Cardiac septum (tissue), 1 donor: ENCODE measurements at regions not wholly inside any gene's neighbourhood (a gene's known extent, or its start where the extent isn't known, plus 50 kb on each side); places are given as distances from the start of the nearest gene placed in this dataset.

Source experiments
- DNase-seq: peaks from one replicate; pipeline ENCODE4 v3.0.0-alpha.2; 2020; ENCODE audit warnings: low spot score
- intact Hi-C: fragments of 100-400 bp; cut with DNase I; formaldehyde crosslinking; loops from one replicate; pipeline ENCODE4 v1.14.0; 2022
- donor health status: DM: no; HTN: no; CAD: no.

DNA sequence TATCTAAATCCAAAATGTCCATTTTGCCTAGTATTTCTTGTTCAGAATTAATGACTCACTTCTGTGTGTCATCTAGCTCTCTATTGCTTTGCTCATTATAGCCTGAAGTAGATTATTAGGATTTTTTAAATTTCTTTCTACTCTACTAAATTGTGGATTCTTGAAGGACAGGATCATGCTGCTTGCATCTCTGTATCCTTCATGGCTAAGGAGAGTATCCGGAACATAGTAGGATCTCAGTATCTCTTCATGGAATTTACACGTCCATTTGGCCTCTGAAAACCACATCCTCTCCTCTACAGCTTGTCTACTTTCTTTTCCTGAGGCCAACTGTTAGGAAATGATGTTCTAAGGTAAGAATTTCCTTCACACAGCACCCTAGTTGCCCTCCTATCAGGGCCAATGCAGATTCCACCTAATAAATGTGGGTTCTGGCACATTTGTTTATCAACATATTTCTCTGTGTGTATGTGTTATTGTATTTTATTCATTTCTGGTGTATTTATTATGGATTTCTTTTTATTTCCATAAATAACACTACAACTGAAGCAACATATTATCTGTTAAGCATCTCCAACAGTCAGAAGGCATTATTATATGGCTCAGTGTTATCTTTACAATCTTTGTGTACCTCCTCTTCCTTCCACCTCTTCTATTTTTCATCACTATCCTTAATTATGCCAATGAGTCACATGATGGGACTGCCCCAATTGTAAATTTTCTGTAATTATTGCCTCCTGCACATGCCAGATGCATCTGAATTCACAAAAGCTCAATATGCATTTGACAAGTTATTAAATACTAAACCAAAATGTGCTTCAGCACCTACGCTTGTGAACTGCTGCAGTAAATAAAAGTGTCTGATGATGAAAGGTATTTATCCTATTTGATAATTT, 557.8 kb upstream of the TLE4 start:
- no peak for DNase-seq
- intact Hi-C loops, result no loop called here

DNA sequence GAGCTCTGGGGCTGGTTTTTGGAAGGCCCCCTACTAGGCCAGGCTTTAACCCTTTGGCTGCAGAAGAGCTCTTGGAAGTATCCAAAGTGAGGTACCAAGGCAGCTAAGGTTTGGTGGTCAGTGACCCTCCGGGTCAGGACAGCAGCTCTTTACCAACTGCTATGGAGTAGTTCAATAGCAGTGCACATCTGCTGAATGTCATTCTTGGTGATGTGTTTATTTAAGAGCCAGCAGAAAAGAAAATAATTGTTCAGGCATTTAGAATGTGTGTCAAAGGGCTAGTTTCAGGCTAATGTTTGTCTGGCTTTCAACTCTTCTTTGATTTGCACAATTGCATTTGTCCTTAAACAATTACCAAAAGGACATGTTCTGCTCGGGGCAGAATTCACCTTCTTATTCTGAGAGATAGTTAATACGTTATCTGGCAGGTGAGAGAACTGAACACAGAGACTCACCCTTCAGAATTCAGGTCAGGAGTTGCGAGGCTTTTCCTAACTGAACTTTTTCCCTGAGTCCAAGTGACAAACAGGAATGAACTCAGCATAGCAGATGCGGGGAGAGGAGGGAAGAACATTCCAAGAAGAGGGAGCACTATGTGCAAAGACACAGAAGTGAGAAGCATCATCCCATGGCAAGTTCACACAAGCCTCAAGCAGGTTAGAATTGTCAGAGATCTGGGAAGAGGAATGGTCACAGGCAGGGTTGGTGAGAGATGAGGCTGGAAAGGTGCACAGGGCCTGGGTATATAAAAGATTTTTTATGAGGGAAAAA, 556.7 kb upstream of the TLE4 start:
- intact Hi-C loops, result no loop called here
- no peak for DNase-seq

DNA sequence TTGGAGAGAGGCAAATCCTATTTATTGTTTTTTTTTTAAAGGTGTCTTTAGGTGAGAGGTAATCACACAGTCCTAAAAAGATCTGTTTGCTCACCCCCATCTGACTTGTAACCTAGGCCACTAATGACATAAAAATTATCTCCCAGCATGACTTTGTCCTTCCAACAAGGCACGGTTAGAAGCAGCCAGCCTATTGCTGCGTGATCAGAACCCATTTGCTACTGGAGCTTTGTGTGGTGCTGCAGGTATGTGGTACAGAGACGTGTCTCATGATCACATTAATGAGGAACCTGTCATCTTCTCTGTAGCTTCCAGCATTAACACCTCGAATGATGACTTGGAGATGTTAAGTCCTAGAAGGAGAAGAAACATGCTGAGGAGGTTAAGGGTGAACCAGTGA, 555.8 kb upstream of the TLE4 start:
- intact Hi-C loops, result no loop called here
- DNase-seq, result no peak

DNA sequence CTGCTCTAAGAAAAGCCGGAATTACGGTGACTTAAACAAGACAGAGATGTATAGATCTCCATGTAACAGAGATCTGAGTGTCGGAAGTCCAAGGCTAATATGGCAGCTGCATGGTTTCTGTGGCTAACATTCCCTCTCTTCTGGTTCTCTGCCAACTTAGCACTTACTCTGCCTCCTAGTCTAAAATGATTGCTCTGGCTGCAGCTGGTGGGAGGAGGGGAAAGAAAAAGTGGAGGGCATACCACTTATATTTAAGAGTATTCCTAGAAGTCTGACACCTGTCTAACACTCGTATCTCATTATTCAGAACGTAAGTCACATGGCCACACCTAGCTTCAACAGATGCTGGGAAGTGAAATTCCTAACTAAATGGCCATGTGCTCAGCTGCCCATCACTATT, 551.5 kb upstream of the TLE4 start:
- intact Hi-C loops, result no loop called here
- DNase-seq, result no peak

DNA sequence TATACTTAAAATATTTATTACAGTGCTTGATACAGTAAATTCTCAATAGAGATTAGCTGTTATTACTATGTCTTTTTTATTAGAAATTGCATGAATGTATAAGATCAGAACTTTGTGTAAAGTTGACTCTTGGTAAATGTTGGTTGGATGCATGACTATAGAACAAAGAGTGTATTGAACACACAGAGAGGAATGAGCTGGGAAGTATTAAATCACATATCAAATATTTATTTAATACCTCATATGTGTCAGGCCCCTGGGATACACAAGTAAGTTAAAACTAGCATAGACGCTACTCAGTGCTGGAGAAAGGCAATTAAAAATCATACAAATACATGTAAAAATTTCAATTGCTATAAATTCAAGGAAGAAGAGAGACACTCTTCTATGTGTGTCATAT, 550.7 kb upstream of the TLE4 start:
- intact Hi-C loops, result no loop called here
- no peak for DNase-seq

DNA sequence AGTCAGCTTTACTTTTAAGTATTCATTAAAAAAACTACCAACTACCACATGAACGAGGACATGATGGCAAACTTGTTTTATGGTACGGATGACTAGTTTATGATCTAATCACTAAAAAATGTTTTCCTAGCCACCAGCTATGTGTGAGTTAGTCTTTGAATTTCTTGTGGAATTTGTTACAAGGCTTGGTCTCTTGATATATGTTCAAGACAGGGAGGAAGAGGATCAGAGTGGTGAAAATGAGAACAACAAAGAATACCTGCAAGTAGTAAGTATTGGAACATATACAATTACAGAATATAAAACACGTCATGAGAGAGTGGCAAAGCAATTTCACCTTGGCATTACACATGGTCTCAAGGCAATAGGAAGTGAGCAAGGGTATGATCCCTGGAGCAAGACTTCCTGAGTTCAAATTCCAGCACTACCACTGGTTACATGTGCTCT, 548.6 kb upstream of the TLE4 start:
- intact Hi-C loops, result no loop called here
- DNase-seq, result no peak

DNA sequence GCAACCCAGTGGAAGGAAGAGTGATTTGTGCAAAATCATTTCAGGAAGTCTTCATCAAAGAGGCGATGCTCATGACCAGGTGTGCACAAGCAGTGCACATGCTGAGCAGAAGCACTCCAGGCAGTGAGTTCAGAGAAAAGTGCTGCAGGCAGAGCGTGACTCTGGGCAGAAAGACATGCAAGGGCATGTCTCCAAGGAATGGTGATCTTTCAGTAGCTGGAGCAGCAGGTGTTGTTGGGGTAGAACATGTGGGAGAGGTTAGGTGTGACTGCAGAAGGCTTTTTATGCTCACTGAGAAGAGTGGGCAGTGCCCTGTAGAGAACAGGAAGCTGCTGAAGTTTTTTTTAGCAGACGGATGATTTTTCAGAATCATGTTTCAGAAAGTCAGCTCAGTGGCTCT, 545.4 kb upstream of the TLE4 start:
- intact Hi-C loops, result no loop called here

DNA sequence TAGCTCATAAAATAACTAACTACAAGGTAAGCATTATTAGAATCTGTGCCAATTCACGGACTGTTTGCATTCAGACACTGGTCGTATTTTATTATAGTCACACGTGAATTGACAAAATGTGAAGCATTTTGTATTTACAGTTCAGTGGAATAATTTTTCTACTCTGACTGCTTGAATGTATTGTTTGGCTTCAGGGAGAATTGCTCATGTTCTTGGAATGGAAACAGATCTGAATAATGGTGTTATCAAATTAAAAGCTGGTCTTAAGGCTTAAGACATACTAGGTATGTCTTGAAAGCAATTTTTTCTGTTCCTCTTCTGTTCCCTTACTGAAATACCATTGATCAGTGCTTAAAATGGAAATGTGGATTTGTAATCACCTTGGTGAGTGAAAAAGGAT, 543.7 kb upstream of the TLE4 start:
- DNase-seq, result no peak
- intact Hi-C loops, result no loop called here

More for the DNA sequence above, 545.4 kb upstream of the TLE4 start:
- DNase-seq, result no peak

DNA sequence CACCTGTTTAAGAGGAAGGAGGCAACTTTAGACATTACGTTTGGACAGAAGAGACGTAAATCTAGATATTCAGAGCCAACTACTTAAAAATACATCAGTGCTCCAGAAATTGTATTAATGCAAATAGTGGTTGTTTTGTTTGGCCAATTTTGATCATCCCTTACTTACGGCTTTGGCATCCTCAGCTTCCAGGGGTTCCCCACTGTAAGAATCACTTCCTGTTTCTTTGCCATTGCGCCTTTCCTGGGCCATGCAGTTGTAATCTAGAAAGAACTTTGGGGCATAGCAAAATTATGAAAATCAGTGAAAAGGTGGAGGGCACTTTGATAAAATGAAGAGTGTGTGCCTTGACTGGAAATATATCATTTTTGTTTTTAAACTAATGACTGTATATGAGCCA, 537.2 kb upstream of the TLE4 start:
- DNase-seq, result no peak
- intact Hi-C loops, result no loop called here

DNA sequence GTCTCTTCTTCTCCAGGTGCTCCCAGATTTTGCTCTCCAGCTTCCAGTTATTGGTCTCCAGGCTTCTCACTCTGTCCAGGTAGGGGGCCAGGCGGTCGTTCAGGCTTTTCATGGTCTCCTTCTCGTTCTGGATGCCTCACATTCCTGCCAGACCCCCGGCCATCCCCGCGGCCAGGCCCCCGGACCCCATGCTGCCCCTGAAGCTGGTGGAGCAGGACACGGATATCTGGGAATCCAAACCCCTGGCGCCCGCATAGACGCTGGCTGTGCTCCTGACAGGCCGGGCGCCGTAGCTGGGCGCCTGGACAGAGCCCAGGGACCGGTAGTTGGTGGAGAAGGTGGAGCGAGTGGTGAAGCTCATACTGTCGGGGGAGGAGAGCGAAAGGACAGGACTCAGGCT, 534.4 kb upstream of the TLE4 start:
- no peak for DNase-seq
- intact Hi-C loops, result no loop called here

DNA sequence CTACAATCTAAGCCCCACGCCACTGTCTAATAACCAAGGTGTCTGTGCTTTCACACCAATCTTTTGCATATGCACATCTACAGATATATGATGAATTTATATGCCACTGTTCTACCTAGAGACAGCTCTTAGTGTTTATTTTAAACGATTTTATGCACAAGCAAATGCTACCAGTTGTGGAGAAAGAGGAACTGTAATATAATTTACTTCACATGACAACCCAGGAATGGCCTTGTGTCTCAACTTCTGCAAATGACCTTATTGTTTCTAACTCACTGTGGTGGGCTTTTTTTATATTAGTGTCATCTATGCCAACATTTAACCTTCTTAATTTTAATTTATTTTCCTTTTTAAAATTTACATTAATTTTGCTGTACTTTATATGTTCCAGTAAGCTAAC, 531.1 kb upstream of the TLE4 start:
- intact Hi-C loops, result no loop called here
- no peak for DNase-seq

DNA sequence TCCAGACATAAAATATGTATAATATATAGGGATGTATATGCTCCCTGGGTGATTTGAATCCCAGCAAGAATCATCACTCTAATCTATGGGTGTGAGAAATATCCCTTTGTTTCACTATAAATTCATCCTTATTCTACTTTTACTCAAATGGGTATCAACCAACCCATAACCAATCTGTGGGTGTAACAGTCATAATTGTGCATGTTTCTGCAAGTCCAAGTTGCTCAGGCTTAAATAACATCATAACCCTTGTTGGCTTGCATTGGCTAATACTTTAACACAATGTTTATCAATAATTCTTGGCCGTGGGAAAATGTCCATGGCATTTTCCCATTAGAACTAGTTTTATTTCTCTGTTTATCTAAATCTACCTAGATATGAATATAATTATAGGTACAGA, 530.5 kb upstream of the TLE4 start:
- no peak for DNase-seq
- intact Hi-C loops, result no loop called here

DNA sequence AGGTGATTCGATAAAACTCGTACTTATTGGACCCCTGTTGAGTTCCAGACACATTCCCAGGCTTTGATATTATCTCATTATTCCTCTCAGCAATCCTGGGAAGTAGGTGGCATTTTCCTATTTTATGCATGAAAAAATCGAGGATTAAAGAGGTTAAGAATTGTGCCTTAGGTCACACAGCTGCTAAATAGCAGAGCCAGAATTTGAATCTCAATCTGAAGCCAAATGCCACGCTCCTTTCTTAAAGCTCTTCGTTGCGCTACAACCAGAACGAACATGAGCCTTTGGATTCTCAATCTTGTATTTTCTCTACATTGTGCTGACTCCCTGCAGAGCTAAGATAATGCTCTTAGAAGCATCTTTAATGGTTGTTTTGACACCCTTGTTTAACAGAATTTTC, 527.8 kb upstream of the TLE4 start:
- intact Hi-C loops, result no loop called here
- DNase-seq, result no peak

DNA sequence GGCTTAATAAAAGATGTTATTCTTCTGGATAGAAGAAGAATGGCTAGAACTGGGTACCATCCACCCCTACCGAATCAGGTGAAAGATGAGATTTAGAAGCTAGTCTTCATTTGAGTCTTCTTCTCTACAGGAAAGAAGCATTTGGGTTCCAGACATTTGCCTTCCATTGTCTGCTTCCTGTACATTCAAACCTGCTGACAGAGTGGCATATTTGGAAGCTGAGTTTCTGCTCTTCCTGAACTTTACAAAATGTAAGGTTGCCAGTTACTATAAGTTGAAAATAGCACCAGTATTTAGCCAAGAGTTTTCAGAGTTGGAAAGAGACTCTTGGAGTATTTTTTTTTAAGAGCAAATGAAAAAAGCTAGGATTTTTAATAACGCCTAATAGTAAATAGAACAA, 525.4 kb upstream of the TLE4 start:
- intact Hi-C loops, result no loop called here
- DNase-seq, result no peak

DNA sequence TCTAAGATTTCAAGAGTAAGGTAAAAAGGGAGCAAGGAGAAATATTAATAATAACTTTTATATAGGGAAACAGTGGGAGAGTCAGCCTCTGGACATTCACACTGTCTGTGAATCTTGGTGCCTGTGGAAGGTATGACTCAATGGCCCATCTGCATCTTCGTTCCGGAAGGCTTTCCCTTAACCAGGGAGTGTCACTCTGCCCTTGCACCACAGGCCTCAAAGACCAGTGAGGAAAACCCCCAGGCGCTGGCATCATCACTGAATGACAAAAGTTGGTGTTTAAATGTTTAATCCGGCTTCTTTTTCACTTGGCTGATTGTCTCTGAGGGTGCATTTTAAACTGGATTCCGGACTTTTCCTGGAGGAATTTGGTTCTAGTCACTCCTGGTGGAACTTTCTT, 522.4 kb upstream of the TLE4 start:
- no peak for DNase-seq

DNA sequence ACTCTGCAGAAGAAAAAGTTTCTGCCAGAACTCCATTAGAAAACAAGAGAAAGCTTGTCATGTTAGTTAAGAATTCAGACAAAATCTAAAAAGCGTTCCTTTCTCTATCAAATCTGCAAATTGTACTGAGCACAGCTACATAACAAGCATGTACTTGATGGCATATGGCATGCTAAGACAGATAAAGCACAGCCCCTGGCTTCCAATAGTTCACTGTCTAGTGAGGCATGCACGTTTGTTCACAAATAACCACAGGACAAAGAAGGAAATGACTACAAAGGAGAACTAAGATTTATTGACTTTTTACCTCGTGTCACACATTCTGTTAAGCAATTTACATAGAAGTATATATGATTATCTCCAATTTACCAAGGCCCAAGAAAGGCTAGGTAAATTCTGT, 518.2 kb upstream of the TLE4 start:
- no peak for DNase-seq
- intact Hi-C loops, result no loop called here

More for the DNA sequence above, 522.4 kb upstream of the TLE4 start:
- intact Hi-C loops, result no loop called here

DNA sequence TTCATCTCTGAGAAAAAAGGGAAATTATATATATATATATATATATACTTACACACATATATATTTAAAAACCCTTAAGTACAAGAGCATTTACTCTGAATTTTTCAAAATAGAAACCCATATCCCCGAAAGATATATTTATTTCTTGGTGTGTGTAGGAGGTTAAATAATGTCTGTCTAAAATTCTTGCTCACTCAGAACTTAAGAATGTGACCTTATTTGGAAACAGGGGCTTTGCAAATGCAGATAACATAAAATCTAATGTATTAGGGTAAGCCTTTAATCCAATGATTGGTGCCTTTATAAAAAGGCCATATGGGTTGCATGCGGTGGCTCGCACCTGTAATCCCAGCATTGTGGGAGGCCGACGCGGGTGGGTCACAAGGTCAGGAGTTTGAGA, 517.3 kb upstream of the TLE4 start:
- DNase-seq, result no peak
- intact Hi-C loops, result no loop called here

DNA sequence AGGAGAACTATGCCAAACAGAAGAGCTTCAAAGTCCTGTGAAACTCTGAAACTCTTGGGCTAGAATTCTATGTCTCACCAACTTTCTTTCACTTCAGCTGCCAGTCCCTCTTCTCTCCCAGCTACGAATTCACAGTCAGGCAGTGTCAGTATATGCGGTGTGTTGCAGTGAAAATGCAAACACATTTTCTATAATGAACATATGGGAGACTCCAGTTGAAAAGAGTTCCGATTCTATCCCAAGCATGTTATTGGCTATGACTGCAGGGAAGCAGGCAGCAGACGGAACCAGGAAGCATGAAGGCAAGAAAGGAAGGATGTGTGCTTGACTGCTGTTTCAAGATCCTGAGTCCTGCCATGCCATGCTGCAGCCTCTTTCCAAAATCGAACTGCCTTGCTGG, 515.7 kb upstream of the TLE4 start:
- DNase-seq, result no peak
- intact Hi-C loops, result no loop called here

DNA sequence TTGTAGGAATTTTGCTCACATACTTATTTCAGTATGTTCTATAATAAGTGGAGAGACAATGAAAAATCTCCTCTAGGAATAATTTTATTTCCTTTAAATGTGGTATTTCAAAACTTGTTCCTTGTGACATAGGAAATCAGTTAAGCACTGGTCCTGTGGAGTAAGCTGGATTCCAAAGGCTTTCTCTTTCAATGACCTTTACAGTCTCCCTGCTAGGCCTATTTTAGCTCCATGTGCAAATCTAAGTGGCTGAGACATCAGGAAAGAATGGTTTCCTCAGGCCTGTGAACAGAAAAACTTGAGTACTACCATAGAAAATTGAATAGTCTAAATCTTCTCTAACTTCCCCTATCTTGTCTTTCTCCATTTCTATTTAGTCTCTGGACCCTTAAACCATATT, 514.2 kb upstream of the TLE4 start:
- no peak for DNase-seq
- intact Hi-C loops, result no loop called here

DNA sequence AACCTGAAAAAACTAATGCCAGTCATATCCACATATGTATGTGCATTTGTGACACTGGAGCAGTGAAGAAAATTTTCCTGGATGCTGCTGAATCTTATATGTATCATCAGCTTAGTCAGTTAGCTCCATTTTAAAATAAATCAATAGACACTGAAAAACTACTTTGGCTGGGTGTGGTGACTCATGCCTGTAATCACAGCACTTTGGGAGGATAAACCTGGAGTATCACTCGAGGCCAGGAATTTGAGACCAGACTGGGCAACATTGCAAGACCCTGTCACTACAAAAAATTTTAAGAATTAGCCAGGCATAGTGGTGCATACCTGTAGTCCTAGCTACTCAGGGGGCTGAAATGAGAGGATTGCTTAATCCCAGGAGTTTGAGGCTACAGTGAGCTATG, 511.0 kb upstream of the TLE4 start:
- intact Hi-C loops, result no loop called here
- DNase-seq, result no peak
